ENCODE measurements at regions not wholly inside any gene's neighbourhood (a gene's known extent, or its start where the extent isn't known, plus 50 kb on each side); places are given as distances from the start of the nearest gene placed in this dataset.

DNA sequence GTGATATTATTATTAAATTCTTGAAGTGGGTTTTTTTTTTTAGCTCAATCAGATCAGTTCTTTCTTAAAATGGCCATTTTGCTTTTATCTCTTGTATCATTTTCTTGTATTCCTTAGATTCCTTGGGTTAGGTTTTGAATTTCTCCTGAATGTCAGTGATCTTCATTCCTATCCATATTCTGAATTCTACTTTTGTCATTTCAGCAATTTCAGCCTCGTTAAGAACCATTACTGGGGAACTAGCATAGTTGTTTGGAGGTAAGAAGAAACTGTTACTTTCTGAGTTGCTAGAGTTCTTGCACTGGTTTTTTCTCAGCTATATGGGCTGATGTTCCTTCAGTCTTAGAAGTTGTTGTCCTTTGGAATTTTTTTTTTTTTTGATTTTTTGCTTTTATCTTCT is 293.1 kb downstream of the MAP2K4 start:
- no peak for ATAC-seq (ENCODE audit: low FRiP score)
- no peak for DNase-seq (ENCODE audit: low spot score)
- TF ChIP-seq, protein P1, sequence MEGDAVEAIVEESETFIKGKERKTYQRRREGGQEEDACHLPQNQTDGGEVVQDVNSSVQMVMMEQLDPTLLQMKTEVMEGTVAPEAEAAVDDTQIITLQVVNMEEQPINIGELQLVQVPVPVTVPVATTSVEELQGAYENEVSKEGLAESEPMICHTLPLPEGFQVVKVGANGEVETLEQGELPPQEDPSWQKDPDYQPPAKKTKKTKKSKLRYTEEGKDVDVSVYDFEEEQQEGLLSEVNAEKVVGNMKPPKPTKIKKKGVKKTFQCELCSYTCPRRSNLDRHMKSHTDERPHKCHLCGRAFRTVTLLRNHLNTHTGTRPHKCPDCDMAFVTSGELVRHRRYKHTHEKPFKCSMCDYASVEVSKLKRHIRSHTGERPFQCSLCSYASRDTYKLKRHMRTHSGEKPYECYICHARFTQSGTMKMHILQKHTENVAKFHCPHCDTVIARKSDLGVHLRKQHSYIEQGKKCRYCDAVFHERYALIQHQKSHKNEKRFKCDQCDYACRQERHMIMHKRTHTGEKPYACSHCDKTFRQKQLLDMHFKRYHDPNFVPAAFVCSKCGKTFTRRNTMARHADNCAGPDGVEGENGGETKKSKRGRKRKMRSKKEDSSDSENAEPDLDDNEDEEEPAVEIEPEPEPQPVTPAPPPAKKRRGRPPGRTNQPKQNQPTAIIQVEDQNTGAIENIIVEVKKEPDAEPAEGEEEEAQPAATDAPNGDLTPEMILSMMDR (IDR thresholded peaks at IDR 0.05) = no peak

DNA sequence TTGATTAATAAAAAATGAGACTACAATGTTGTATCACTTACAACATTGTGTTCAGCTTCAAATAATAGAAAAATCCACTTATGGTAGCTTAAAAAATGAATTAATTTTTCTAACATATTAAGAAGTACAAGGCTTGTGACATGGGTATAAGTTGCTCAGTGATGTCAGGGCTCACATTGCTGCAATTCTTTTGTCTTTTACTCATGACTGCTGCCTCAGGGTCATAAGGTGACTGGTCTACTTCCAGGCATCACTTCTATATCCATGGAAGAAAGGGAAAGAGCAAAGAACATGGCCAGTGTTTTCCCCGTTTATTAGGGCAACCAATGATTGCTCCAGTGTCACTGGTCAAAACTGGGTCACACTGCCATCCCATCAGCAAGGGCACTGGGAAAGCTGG is 295.3 kb downstream of the MAP2K4 start:
- TF ChIP-seq, protein P1 (IDR thresholded peaks at IDR 0.05) = no peak
- DNase-seq (ENCODE audit: low spot score) = no peak
- ATAC-seq (ENCODE audit: low FRiP score) = no peak

DNA sequence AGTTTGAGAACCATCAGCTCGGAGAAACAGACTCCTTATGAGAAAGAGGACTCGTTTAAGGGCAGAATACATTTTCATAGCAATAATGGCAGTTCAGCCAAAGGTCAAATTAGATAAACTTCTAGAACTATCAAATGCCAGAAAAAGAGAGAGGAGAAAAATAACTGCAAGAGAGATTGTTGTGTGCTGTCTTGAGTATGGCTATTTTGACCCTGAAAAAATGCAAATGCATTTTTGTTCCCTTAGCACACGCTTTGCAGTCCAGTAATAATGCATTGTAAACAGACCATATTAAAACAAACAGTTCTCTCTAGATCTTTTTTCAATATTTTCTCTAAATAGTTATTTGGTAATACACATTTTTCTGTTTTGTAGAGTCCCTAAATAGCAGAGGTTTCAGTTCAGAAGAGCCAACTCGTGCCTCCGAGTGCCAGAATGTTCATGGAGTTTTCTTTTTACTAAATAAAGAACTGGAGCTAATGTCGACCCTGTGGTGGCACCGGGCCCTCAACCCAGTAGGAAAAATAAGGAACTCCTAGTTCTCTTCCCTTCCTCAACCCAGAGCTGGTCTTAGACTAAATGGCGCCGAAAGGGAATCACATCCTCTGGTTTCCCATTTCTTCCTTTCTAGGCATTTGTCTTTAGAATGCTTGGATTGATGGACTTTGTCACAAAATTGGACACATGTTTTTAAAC is 298.0 kb downstream of the MAP2K4 start:
- DNase-seq (ENCODE audit: low spot score) = no peak
- ATAC-seq (ENCODE audit: low FRiP score) = no peak
- TF ChIP-seq, protein P1 (IDR thresholded peaks at IDR 0.05) = no peak

DNA sequence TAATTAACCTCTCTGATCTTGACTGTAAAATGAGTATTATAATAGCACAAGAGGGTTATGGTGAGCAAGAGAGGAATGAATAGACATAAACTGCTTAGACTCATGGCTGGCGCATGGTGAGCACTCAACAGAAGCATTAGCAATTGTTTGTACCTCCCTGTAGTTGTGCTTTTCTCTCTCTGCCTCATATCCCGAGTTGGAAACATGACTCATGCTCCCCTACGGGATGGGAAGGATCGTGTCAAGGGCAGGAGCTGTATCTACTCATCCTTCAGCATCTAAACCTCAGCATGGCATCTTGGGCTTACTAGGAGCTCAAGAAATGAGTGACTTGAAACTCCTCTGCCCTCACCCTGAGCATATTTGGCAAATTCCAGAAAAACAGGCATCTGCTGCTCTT is 299.6 kb downstream of the MAP2K4 start:
- no peak for ATAC-seq (ENCODE audit: low FRiP score)
- TF ChIP-seq, protein P1 (IDR thresholded peaks at IDR 0.05) = no peak
- no peak for DNase-seq (ENCODE audit: low spot score)

DNA sequence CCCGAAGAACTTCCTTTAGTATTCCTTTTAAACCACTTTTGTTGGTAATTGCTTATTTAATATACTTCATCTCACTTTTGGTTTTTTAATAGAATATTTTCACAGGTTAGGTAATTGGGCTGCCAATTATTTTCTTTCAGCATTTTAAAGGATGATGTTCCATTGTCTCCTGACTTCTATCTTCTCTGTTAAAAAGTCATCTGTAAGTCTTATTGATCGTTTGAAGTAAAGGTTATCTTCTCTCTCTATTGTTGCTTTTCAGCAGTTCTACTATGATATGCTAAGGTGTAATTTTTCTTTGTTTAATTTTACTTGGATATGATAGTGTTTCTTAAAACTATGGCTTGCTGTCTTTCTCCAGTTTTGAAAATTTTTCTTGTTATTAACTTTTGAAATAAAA is 307.5 kb downstream of the MAP2K4 start:
- no peak for DNase-seq (ENCODE audit: low spot score)
- TF ChIP-seq, protein P1 (IDR thresholded peaks at IDR 0.05) = no peak
- no peak for ATAC-seq (ENCODE audit: low FRiP score)

DNA sequence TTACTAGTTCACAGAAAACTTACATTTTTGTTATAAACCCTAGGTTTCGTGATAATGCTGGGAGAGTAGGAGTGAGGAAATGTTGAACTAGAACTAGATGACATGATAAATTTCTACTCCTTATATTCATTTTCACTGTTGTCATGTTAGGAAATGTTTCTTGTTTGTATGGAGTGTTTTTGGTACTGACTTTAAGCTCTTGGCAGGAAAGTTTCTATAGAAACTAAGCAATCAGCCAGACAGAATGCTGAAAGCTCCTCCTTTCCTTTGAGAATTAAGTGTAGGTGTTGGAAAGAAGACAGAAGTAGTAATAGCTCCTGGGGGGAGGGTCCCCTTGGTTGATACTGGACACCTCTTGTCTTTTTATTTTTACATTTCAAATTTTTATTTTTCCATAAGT is 309.8 kb downstream of the MAP2K4 start:
- ATAC-seq (ENCODE audit: low FRiP score) = no peak
- TF ChIP-seq, protein P1 (IDR thresholded peaks at IDR 0.05) = no peak
- DNase-seq (ENCODE audit: low spot score) = no peak

DNA sequence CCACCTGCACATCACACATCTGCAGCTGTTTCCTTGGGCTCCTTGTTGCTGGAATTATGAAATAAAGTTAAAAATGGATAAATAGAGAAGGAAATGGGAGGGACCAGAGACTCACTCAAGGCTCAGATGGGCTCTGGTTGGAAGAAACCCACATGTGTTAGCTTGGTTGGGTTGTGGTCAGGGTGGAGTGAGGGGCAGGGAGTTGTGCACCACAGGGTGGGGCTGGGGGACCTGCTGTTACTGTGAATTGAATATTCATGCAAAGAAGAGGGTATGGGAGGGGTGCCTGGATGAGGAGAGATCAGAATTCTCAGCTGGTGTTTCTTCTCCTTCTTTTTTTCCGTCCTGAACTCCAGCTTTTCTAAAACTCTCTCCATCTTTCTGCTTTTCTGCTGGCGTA is 320.7 kb downstream of the MAP2K4 start:
- TF ChIP-seq, protein P1 (IDR thresholded peaks at IDR 0.05) = no peak
- DNase-seq (ENCODE audit: low spot score) (no peak), ATAC-seq (ENCODE audit: low FRiP score) (no peak)
